HG02610 (cell line): ENCODE measurements at regions not wholly inside any gene's neighbourhood (a gene's known extent, or its start where the extent isn't known, plus 50 kb on each side); places are given as distances from the start of the nearest gene placed in this dataset.

Experiments
- ATAC-seq: cut with Tn5 transposase; IDR thresholded peaks from one replicate; pipeline ENCODE4 v1.9.1; 2021; ENCODE audit warnings: mild to moderate bottlenecking, moderate library complexity; ENCODE audit not compliant: unreplicated experiment

GRCh38 chr2:136062066-136062837 is 55.7 kb downstream of the CXCR4 start:
- no peak for ATAC-seq

- no peak for ATAC-seq
These were observed 57.5 kb downstream of the CXCR4 start for GRCh38 chr2:136060416-136060815.

- ATAC-seq = peak; percentile 67
These were observed 58.9 kb downstream of the CXCR4 start for GRCh38 chr2:136059036-136059472.

GRCh38 chr2:136058262-136058661 is 59.7 kb downstream of the CXCR4 start:
- ATAC-seq = no peak

- ATAC-seq = no peak
These were observed 60.2 kb downstream of the CXCR4 start for GRCh38 chr2:136057802-136058140.

- peak; percentile 30 for ATAC-seq
These were observed 60.7 kb downstream of the CXCR4 start for GRCh38 chr2:136057023-136057801.

- ATAC-seq = peak; percentile 38
These were observed 61.8 kb downstream of the CXCR4 start for GRCh38 chr2:136055929-136056688.

GRCh38 chr2:136054856-136055255 is 63.1 kb downstream of the CXCR4 start:
- ATAC-seq = no peak

- peak; percentile 53 for ATAC-seq
These were observed 65.3 kb downstream of the CXCR4 start for GRCh38 chr2:136052369-136053362.

GRCh38 chr2:136051725-136052048 is 66.3 kb upstream of the DARS1 start:
- ATAC-seq = no peak

- ATAC-seq = peak; percentile 33
These were observed 65.7 kb upstream of the DARS1 start for GRCh38 chr2:136051001-136051724.

- ATAC-seq = no peak
These were observed 64.8 kb upstream of the DARS1 start for GRCh38 chr2:136049991-136050920.

- ATAC-seq = no peak
These were observed 63.8 kb upstream of the DARS1 start for GRCh38 chr2:136049011-136049742.

GRCh38 chr2:136045835-136046570 is 60.6 kb upstream of the DARS1 start:
- no peak for ATAC-seq

GRCh38 chr2:136045344-136045743 is 59.9 kb upstream of the DARS1 start:
- no peak for ATAC-seq
